GM19463 (cell line): ENCODE measurements at regions not wholly inside any gene's neighbourhood (a gene's known extent, or its start where the extent isn't known, plus 50 kb on each side); places are given as distances from the start of the nearest gene placed in this dataset.
A peak's percentile ranks its signal among the peaks of the same experiment; 100 is the strongest.

ENCODE experiments used
- ATAC-seq: cut with Tn5 transposase; IDR thresholded peaks from one replicate; pipeline ENCODE4 v1.9.1; 2021; ENCODE audit warnings: mild to moderate bottlenecking, moderate library complexity; ENCODE audit not compliant: unreplicated experiment

DNA sequence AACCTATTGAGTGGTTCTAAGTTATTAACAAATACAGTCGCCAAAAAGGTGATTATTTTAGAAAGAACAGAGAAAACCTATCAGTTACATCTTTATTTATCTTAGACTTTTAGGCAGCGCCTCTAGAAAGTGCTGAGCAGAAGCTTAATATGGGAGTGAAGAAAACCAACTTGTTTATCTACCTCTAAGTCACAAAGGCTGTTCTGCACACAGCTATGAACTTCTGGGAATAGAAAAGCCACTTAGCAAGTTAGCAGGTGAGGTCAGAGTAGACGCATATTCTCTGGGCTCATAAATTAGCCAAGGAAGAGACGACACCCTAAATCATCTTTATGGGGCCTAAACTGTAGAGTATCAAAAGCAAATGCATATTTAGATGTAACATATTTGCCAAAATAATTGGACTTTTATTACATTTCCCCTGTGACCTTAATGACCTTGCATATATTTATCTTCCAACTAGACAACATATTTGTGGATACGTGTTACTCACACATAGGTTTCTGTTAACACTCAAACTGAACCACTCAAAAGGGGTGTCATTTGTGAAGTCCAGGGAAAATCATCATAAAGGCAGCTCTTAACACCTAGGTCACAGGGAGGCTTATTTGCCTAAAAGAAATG lies 267.1 kb downstream of the ADGB start:
- no peak for ATAC-seq

DNA sequence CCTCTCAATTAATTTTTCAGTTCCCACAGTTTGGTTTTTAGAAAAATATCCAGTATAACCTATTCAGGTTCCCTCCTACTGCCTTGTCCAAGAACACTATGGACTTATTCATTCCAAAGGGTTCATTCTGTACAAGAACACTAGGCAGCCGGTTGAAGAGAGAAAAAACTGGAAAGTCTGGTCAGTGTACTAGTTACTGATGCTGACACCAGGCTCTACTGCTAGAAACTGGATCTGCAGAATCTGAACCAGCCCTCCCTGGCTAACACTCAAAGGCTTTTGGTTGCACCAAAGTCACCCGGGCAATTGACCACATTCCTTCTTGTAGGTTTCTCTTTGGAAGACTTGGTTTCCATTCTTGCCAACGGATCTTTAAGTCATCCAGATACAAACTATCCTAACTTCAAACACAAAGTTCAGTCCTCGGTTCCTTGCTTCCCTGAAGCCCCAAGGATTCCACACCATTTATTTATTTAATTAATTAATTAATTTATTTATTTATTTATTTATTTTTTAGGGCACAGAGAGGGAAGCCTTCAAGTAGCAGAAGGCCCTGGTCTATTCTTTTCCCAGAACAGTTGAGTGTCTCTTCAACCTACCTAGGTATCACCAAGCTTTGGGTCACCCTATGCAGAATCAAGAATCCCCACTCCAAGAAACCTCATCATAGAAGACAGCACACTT lies 268.1 kb downstream of the ADGB start:
- no peak for ATAC-seq

DNA sequence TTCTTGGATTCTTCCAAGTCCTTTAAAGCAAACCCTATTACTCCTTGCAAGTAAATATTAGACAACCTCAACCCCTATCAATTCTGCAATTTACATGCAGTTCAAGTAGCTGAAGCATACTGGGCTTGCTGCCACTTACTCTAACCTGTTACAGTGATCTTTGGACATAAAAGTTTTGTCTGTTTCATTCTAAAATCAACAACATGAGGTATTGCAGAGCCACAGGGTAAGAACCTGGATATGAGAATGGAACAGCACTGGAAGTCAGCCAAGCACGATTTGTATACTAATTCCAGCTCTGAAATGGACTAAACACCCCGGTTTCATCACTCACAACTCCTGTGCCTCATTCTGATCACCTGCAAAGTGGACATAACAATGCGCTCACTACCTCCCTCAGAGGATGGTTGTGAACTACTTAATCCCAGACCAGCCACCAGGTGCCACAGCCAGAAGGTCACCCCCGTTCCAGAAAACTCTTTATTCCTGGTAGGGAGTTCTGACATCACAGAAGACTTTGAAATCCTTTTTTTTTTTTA lies 270.0 kb downstream of the ADGB start:
- ATAC-seq, result no peak

DNA sequence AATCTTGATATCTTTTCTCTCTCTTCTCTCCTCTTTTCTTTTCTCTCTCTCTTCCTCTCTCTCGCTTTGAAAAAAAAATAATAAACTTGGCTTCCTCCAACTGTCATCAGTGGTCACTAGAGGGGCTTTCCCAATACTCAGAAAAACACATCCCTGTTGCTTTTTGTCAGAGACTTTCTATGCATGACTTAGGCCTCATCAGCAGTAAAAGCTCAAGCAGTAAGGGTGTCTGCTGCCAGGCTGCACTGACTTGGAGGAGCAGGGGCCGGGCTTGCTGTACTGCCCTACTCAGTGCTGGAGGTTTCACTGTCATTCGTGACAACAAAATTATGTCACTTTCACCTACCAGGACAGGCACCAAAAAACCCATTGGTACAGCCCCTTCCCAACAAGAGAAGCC lies 272.0 kb downstream of the ADGB start:
- peak; percentile 95 for ATAC-seq

DNA sequence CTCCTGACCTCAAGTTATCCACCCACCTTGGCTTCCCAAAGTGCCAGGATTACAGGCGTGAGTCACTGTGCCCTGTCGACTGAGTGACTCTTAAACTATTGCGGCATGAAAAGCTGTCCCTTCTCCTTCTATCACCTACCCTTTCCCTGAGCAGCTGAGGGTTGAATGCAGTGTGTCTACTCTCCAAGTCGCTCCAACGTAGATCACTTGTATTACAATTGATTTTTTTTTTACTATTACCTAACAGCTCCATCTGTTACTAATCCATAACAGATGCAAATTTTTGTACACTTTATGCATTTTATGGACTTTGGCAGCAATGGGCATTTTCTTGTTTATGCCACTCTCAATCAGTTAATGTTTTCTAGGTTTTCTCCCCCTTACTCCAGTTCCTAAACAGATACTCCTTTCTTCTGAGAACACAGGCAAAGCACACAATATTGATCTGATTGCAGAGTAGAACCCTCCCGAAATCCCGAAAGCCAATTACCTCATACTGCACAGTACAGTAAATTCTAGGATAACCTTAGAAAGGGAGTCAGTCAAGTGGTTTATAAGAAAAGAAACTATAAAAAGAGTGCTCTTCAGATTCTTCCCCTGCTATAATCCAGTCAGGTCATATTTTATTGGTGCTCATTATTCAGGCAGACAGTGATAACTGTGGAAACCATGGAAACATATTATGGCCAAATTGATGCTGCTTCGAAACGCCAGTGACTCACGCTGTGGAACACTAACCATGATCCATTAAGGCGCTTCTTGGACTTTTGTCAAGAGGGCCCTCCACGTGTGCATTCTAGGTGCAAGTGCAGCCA lies 273.0 kb downstream of the ADGB start:
- no peak for ATAC-seq

DNA sequence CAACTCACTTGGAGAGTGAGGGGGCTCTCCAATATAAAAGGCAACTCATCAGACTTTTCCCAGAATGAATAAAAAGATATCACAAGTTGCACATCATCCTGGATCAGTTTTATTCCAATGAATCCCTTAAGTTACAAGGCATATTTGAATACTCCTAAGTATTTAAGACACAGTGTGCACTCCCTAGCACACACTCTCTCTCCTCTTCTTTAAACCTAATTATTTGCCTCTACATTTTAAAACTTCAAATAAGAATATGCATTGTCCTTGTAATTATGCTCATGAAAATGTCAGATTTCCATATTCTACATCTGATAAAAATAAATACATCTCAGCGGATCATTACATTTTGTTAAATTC lies 273.6 kb downstream of the ADGB start:
- ATAC-seq, result no peak

DNA sequence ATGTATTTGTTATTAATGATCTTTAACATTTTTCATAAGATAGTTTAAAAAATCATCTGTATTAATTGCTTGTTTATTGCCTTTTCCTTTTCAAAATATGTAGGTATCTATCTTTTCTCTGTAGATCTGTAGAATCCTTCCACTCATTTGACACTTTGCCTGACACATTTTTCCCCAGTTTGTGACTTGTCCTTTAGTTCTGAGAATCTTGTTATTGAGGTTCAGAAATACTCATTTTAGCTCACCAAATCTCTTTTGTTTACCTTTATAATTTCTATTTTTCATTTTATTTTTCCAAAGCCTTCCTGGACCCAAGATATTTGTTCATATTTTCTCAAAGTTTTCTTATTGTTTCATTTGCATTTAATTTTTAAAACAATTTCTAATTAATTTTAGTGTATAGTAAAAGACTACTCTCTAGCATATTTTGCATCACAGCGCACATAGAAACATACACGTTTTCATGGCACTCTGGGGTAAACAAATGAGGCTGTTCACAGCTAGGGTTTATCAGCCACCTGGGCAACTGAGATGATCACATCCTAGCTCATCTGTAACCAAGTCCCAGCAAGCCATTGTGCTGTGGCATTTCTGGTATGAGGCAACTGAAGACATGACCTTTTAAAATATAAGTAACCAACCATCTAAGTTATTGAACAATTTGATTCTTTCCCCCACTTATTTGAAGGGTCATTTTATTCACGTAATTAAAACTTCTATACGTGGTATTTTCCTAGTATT lies 275.7 kb downstream of the ADGB start:
- ATAC-seq, result no peak

DNA sequence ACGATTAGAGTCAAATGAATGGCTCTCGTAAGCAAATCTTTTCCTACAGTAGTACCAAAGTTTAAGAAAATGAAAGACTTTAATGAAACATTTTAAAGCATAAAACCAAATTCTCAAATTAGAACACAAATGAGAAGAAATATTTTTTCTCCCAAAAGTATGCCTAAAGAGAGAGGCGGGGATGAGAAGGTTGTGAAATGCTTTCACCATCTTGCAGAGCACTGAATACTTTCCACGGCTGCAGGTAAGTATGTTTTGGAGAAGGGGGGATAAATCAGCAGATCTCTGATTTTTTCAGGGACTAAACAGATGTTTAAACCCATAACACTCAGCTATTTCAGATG lies 277.1 kb downstream of the ADGB start:
- ATAC-seq, result no peak

DNA sequence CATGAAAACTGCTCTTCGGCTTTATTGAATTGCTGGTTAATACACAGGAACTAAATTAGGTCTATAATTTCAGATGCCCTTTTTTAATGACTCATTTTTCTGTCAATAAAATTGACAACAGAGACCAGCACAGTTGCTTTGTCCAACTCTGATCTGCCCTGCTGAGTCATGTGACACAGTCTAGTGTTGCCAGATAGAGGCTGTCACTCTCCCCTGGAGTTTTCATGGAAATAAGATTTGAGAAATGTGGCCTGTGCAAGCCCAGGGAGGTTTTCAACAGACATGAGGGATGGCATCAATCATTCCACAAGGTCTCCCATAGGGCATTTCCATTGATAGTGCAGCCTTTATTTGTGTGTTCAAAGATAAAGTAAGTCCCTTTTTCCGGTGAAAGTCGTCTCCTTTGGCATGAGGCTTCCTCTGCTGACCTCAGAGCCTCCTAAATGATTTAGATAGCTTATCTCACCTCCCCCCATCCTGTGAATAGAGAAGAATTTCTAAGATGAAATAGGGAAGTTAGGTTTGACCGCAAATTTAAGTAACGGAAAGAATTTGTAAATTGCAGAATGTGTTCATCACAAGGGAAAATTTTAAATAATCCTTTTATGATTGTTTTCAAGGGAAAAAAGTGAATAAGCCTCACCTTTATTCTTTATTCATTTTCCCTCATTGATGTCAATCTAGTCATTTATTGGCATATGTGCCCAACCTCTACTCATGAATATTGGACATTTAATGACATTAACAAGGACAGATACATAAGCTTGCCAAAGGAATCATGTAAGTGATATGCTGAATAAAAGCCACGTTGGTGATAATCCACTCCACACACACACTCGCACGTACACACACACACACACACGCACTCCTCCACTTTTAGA lies 277.7 kb downstream of the ADGB start:
- ATAC-seq, result no peak

DNA sequence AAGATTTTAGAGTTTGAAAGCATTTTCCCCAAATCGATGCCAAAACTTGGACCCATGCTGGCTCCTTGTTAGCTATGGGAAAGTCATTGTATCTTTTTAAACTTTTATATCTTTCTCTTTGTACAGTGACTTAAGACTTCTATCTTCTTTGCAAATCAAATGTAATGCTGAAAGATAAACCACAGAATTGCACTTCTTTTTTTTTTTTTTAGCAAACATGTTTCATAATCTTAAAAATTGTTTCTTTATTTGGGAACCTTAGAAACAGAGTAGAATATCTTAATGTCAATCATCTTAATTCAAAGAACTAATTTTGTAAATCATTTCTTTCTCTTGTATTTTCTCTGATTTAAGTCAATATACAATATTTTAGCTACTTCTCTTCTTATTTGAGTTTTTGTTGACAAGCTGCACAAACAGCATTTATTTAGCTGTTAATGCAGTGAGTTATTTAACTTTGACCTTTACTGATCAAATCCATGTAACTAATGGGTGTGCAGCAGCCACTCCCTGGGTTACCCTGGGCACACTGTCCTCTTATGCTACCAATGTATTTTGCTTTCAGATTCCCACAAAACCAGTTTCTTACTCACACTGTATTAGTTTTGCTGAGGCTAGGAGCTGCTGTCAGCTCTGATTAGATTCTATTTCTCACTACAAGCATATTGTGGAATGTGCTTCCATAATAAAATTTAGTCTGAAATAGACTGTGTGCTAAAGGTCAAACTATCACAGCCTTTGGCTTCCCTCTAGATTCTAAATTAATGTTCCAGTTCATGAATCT lies 279.6 kb downstream of the ADGB start:
- ATAC-seq, result no peak

DNA sequence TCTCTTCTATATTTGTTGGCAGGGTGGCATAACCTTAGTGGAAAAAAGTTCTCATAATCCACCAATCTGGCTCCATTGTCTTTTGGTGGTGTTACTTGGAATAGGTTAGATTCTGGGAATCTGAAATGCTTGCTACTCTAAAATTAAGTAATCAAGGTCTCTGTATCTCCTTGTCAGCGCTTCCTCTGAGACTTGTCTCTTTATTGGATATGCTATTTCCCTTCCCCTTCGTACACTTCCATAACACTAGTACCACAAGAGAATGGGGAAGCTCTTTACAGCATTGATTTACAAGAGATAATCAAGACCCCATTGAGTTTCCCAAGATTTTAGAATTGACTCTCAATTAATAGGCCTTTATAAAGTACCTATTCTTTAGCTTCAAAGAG lies 280.2 kb downstream of the ADGB start:
- ATAC-seq, result no peak

DNA sequence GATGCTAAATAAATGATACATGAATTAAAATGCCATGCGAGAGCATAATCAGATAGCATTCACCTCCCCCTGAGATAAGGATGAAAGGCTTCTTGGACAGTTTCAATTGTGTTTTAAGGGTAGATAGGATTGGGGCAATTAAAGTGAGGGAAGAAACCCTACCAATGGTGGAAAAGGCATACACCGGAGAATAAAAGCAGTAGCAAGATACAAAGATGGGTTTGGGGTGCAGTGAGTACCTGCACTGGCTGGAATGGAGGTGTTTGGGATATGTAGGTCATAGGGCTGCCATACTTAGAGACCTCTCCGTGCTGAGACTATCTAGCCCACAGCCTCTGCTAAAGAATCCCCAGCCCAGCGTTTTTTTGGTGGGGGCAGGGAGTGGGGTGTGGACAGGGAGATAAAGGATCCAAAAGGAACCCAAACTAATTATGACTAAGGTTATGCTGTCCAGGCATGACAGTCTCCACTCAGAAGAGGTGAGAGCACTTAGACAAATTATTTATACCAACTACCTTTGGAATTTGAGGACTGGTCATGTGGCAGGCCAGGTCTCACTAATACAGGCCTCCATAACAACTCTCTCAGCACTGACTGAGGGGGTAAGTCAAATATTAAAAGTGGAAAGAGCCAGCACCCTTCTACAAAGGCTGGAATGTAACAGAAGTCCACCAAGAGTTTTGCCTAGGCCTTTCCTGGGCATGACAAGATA lies 280.8 kb downstream of the ADGB start:
- no peak for ATAC-seq

DNA sequence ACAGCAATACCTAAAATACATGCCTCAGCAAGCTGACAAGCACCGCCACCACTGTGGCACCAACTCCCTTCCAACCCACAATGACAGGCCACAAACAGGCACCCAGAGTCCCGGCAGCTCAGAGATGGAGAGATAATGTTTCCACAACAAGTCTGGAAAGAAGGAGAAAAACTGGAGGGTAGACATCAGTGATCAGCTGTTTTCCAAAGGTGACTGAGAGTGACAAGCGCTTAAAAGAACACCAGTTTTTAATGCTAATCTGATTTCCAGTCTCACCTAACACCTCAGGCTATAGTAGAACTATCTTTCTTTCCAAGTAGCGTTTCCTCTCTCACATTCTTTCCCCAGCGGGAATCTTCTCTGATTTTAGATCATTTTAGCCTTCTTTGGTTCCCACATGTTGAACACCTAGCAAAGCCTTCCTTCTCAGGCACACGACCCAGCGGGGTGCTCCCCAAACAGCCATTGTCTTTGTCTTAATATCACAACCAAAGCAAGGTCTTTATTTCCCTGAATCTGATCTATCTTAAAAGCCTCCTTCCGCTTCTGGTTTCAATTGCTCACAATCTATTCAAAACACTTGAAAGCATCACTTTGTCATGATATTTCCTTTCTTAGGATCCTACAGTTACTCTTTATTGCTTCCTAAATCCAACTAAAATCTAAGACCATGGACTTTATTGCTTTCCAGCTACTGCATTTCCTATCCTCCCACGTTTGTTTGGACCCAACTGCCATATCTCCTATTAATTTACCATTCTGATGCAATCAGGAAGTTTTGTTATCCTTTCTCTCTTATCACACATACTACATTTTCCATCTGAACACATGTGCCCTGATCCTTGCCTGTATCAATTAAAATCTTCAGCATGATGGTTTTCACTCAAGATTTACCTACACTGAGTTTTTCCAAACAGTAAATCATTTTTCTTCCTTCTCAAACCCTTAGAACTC lies 282.7 kb downstream of the ADGB start:
- ATAC-seq, result no peak

DNA sequence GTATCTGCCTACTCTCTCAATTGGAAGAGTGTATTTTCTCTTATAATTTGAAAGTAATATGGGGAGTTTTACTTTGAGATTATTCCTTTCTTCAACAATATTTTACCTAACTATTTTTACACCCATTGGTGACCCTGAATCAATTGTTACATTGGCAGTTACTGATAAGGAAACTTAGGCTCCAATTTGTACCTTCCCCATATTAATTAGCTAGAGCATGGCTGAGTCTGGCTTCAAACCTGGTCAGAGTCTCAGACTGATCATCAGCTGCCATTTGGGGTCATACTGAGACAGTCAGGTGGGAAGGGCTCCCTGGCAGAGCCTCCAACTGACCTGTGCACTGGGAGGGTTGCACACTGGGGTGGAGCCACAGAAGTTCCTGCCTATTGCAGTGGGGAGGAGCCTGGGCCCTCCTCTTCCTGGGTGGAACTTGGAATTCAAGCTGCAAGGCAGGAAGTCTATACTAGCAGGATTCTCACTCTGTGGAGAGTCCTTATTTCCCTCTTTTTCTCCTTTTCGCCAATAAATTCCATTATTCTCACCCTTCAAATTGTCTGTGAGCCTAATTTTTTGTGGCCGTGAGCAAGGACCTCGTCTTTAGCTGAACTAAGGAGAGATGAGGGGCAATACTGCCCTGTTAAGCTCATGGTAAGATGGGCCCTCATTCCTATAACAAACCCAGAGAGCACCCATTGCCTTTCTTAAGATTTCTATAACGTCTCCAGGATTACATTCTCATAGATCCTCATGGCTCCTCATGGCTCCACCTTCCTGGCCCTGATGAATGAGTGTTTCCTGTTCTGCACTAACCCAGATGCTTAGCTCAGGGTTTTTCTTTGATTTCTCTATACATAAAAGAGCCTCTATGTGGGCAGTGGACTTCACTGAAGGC lies 285.1 kb downstream of the ADGB start:
- no peak for ATAC-seq

DNA sequence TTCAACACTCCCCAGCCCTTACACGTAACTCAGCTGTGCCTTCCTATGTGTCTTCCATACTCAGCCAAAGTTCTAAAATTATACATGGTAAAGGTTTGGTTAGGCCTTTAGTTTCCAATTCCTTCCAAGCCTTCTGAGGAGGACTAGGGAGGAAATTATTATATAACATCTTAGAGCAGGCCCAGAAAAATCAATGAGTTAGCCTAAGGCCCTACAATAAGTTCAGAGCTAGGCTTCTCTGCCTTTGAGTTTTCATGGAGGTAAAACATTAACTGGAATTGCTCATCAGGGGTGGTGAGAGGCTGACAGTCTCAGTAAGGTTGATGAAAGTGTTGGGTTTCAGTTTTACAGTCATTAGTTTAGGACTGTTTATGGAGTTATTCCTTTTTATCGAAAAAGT lies 286.0 kb downstream of the ADGB start:
- peak; percentile 97 for ATAC-seq

DNA sequence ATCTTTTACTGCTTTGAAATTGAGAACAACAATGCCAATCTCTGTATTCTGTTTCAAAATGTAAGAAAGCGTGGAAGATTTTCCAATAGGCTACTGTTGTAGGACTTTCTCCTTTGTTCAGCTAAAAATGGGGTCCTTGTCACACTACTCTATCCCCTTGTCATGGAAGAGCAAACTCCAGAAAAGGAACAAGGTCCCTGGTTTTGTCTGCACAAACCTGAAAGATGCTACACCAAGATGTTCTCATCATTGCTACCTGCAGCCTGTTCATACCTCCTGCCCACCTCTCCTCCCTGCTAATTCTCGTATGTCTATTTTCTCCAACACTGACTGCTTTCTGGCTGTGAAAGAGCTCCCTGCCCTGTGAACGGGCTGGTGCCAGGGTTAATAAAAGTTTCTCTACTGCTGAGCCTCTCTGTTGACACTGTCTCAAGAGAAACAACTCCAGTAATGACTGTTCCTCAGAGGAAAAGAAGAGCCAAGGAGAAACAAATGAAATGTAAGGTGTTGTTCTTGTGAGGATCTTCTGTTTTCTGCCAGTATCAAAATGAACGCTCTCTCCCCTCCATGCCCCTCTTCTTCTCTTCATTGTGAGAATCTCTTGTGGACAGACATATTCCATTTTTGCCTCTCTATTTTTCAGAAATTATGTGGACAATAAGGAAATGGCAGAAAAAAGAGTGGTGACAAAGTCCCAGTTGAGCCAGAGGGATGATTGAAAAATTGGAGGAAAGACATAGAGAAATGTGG lies 287.1 kb downstream of the ADGB start:
- no peak for ATAC-seq
